A549 (cell line): ENCODE measurements at regions not wholly inside any gene's neighbourhood (a gene's known extent, or its start where the extent isn't known, plus 50 kb on each side); places are given as distances from the start of the nearest gene placed in this dataset.

Source experiments
- ATAC-seq, 2 experiments: fragments of 200-7000 bp in 1 of 2; fragments of >200 bp in 1 of 2; cut with Nextera tagmentation in 1 of 2; cut with Tn5 transposase in 1 of 2; 3 replicates each; pipeline versions ENCODE4 v1.8.0 to v1.9.1; 2018 to 2020; ENCODE audit warnings: mild to moderate bottlenecking in 1 of 2, moderate library complexity in 1 of 2
- CTCF ChIA-PET: fragments of 300-600 bp; sonication (Branson Sonifier 250); formaldehyde crosslinking; extraction: SDS; loops from one replicate; lab custom pipeline; 2021; ENCODE audit warnings: antibody characterized with exemption, inconsistent platforms; lab: Yijun Ruan, JAX
- POLR2A ChIA-PET: fragments of 350-600 bp; formaldehyde crosslinking; extraction: SDS; loops from one replicate; lab custom pipeline; 2021; ENCODE audit warnings: antibody characterized with exemption, inconsistent platforms; lab: Yijun Ruan, JAX
- DNase-seq, 2 experiments: peaks; one replicate each; pipeline versions ENCODE4 v3.0.0 to v3.0.0-alpha.2; 2011 to 2016; ENCODE audit warnings: low read depth in 1 of 2, low spot score in 1 of 2
- FAIRE-seq: peaks from 2 replicates; lab custom pipeline; 2011; peaks lifted over from hg19 to GRCh38; lab: Jason Lieb, UNC
- H3K27ac ChIP-seq, 2 experiments: fragments of >200 bp; sonication (Bioruptor Twin); formaldehyde crosslinking; 3 replicates each; pipeline ENCODE4 v1.5.1; 2016 to 2017
- H3K4me1 ChIP-seq: fragments of >200 bp; sonication (Bioruptor Twin); formaldehyde crosslinking; 3 replicates; pipeline ENCODE4 v1.6.1; 2016
- H3K4me2 ChIP-seq: fragments of >200 bp; sonication (Bioruptor Twin); formaldehyde crosslinking; 3 replicates; pipeline ENCODE4 v1.6.1; 2016
- H3K4me3 ChIP-seq: fragments of >200 bp; sonication (Bioruptor Twin); formaldehyde crosslinking; 3 replicates; pipeline ENCODE4 v1.5.1; 2016
- H3K9me3 ChIP-seq: fragments of >200 bp; sonication (Bioruptor Twin); formaldehyde crosslinking; 3 replicates; pipeline ENCODE4 v1.6.1; 2016
- BHLHE40 ChIP-seq: IDR thresholded peaks from 2 replicates; pipeline ENCODE4 v1.6.1; 2012; ENCODE audit warnings: low read depth, low read length, inconsistent platforms
- CBX2 ChIP-seq: fragments of 200-600 bp; sonication (generic); IDR thresholded peaks from 2 replicates; pipeline ENCODE4 v1.6.1; 2016; ENCODE audit warnings: low read depth, mild to moderate bottlenecking, borderline replicate concordance
- CEBPB ChIP-seq, 2 experiments: fragments of >200 bp in 1 of 2; sonication (Bioruptor Twin) in 1 of 2; formaldehyde crosslinking in 1 of 2; IDR thresholded peaks; 2 replicates each; pipeline ENCODE4 v1.6.1; 2012 to 2016
- CHD2 ChIP-seq: fragments of 150-350 bp; IDR thresholded peaks from 2 replicates; pipeline ENCODE4 v1.6.1; 2014; ENCODE audit warnings: low read length; ENCODE audit not compliant: partially characterized antibody
- E2F6 ChIP-seq: IDR thresholded peaks from 2 replicates; pipeline ENCODE4 v1.6.1; 2012; ENCODE audit warnings: low read depth, borderline replicate concordance
- EHMT2 ChIP-seq: fragments of 200-600 bp; sonication (generic); IDR thresholded peaks from 2 replicates; pipeline ENCODE4 v1.6.1; 2016; ENCODE audit warnings: antibody characterized with exemption, low read depth, mild to moderate bottlenecking, moderate library complexity
- EP300 ChIP-seq, 2 experiments: fragments of >200 bp; sonication (Bioruptor Twin); formaldehyde crosslinking; IDR thresholded peaks; 2 replicates in 1 of 2; 3 replicates in 1 of 2; pipeline ENCODE4 v1.6.1; 2016 to 2017
- FOSL2 ChIP-seq, 2 experiments: fragments of 450-650 bp in 1 of 2; fragments of >200 bp in 1 of 2; sonication (Bioruptor Twin) in 1 of 2; formaldehyde crosslinking; IDR thresholded peaks; 2 replicates each; pipeline versions ENCODE4 v1.5.0 to v1.6.1; 2016 to 2020; ENCODE audit warnings: mild to moderate bottlenecking in 1 of 2, moderate library complexity in 1 of 2
- FOXS1 ChIP-seq: fragments of 250-450 bp; sonication (Bioruptor Pico); IDR thresholded peaks from 2 replicates; pipeline ENCODE4 v1.5.0; 2020; ENCODE audit warnings: mild to moderate bottlenecking, moderate library complexity
- HOXB5 ChIP-seq: fragments of 250-450 bp; sonication (Bioruptor Pico); IDR thresholded peaks from 2 replicates; pipeline ENCODE4 v1.5.0; 2020; ENCODE audit warnings: mild to moderate bottlenecking, moderate library complexity
- JUN ChIP-seq, 2 experiments: fragments of >200 bp; sonication (Bioruptor Twin); formaldehyde crosslinking; IDR thresholded peaks; 2 replicates in 1 of 2; 3 replicates in 1 of 2; pipeline ENCODE4 v1.6.1; 2016 to 2017
- KDM1A ChIP-seq: fragments of 200-600 bp; sonication (generic); IDR thresholded peaks from 2 replicates; pipeline ENCODE4 v1.6.1; 2016; ENCODE audit warnings: low read depth, mild to moderate bottlenecking
- KDM5A ChIP-seq: fragments of 200-600 bp; sonication (generic); IDR thresholded peaks from 2 replicates; pipeline ENCODE4 v1.6.1; 2016; ENCODE audit warnings: antibody characterized with exemption, mild to moderate bottlenecking
- MAZ ChIP-seq: fragments of 150-350 bp; IDR thresholded peaks from 2 replicates; pipeline ENCODE4 v1.6.1; 2014; ENCODE audit warnings: antibody characterized with exemption, low read depth, low read length, borderline replicate concordance
- MYC ChIP-seq: IDR thresholded peaks from 2 replicates; pipeline ENCODE4 v1.6.1; 2012; ENCODE audit warnings: mild to moderate bottlenecking, inconsistent platforms, low read length, improper control_type of control experiment, borderline replicate concordance
- POLR2A ChIP-seq: IDR thresholded peaks from 2 replicates; pipeline ENCODE4 v1.6.1; 2012; ENCODE audit warnings: mild to moderate bottlenecking, low read length
- POLR2AphosphoS2 ChIP-seq: conservative IDR thresholded peaks from 2 replicates; pipeline ENCODE4 v1.6.1; 2012; ENCODE audit warnings: low read length, improper control_type of control experiment, inconsistent platforms
- RAD21 ChIP-seq, 2 experiments: fragments of >200 bp in 1 of 2; sonication (Bioruptor Twin) in 1 of 2; formaldehyde crosslinking in 1 of 2; IDR thresholded peaks in 1 of 2; conservative IDR thresholded peaks in 1 of 2; 2 replicates in 1 of 2; 3 replicates in 1 of 2; pipeline ENCODE4 v1.6.1; 2012 to 2018; ENCODE audit warnings: inconsistent platforms in 1 of 2
- RARB ChIP-seq: fragments of 250-450 bp; sonication (Bioruptor Pico); IDR thresholded peaks from 2 replicates; pipeline ENCODE4 v1.8.0; 2021; ENCODE audit warnings: mild to moderate bottlenecking, moderate library complexity
- SREBF2 ChIP-seq: fragments of 450-650 bp; IDR thresholded peaks from 2 replicates; pipeline ENCODE4 v1.6.1; 2014; ENCODE audit warnings: mild to moderate bottlenecking, moderate library complexity
- TP53 ChIP-seq: fragments of 250-450 bp; sonication (Bioruptor Pico); IDR thresholded peaks from 2 replicates; pipeline ENCODE4 v1.5.0; 2021; ENCODE audit warnings: mild to moderate bottlenecking, moderate library complexity
- WGBS: methylation state at CpG from one replicate; pipeline ENCODE4 v1.1.6; 2017; ENCODE audit errors: missing lambda C conversion rate; 5-methylcytosine and 5-hydroxymethylcytosine counted together
- TF ChIP-seq, protein P1 (sequence below): fragments of 250-450 bp; sonication (Bioruptor Pico); IDR thresholded peaks from 2 replicates; pipeline ENCODE4 v1.5.0; 2021; ENCODE audit warnings: mild to moderate bottlenecking, moderate library complexity, borderline replicate concordance
- TF ChIP-seq, protein P2 (sequence below): IDR thresholded peaks from 2 replicates; pipeline ENCODE4 v1.6.1; 2012

DNA sequence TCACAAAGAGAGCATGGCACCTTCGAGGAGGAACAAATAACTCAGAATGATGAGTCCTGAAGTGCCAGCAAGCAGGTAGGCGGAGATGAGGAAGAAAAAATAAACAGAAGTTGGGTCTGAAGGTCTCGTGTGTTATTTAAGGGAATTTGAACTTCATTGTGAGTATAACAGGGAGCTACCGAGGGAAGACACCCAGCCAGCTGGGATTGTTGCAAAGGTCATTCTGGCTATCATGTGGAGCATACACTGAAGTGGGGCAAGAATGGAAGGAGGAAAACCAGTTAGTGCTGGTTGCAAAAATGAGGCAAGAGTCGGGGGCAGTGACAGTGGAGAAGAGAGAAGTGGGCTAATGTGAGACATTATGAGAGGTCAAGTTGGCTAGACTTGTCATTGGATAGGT is 53.6 kb upstream of the RAP1A start:
- WGBS: 54% methylated on average over 5 of the region's 5 CpGs
- Histone ChIP-seq H3K4me2 (no peak overlapping the region), H3K4me3 (no peak overlapping the region), H3K27ac (no peak overlapping the region), H3K4me1 (peaks cover 10% of the 10 kb centered on the region), H3K9me3 (no peaks in the 10 kb centered on the region)
- ChIA-PET POLR2A (no interaction called here), CTCF (no interaction called here)
- FAIRE-seq (no peak), DNase-seq (no peak), ATAC-seq (no peak)
- TF ChIP-seq, protein P1, sequence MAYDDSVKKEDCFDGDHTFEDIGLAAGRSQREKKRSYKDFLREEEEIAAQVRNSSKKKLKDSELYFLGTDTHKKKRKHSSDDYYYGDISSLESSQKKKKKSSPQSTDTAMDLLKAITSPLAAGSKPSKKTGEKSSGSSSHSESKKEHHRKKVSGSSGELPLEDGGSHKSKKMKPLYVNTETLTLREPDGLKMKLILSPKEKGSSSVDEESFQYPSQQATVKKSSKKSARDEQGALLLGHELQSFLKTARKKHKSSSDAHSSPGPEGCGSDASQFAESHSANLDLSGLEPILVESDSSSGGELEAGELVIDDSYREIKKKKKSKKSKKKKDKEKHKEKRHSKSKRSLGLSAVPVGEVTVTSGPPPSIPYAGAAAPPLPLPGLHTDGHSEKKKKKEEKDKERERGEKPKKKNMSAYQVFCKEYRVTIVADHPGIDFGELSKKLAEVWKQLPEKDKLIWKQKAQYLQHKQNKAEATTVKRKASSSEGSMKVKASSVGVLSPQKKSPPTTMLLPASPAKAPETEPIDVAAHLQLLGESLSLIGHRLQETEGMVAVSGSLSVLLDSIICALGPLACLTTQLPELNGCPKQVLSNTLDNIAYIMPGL (CRISPR knock-in tag): no peak
- TF ChIP-seq E2F6: no peak
- TF ChIP-seq EP300 (IDR thresholded peaks at IDR 0.05): no peak
- TF ChIP-seq FOSL2 (IDR thresholded peaks at IDR 0.05): no peak
- no peak for TF ChIP-seq FOSL2 (CRISPR knock-in tag; IDR thresholded peaks at IDR 0.05)
- TF ChIP-seq EHMT2: no peak
- no peak for TF ChIP-seq BHLHE40
- TF ChIP-seq HOXB5 (CRISPR knock-in tag): no peak
- TF ChIP-seq TP53 (CRISPR knock-in tag): no peak
- no peak for TF ChIP-seq KDM5A
- TF ChIP-seq JUN (IDR thresholded peaks at IDR 0.05): no peak
- TF ChIP-seq FOXS1: no peak
- no peak for TF ChIP-seq CHD2
- TF ChIP-seq POLR2AphosphoS2: no peak
- no peak for TF ChIP-seq MAZ
- no peak for TF ChIP-seq SREBF2
- TF ChIP-seq POLR2A: no peak
- TF ChIP-seq RAD21 (conservative IDR thresholded peaks at IDR 0.05 in 1 of 2, IDR thresholded peaks at IDR 0.05 in 1 of 2): no peak

DNA sequence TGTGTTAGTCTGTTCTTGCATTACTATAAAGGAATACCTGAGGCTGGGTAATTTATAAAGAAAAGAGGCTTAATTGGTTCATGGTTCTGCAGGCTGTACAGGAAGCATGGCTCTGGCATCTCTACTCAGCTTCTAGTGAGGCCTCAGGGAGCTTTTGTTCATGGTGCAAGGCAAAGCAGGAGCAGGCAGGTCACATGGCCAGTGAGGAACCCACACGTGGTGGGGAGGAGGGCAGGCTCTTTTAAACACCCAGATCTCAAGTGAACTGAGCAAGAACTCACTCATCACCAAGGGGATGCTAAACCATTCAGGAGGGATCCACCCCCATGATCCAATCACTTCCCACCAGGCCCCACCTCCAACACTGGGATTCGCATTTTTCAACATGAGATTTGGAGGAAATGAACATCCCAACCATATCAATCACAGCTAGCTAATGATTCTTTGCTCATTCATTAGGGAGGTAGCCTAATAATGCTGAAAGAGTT is 51.4 kb upstream of the RAP1A start:
- no peak for DNase-seq
- no peak for FAIRE-seq
- Histone ChIP-seq H3K4me3 (no peak overlapping the region), H3K27ac (no peak overlapping the region), H3K4me2 (no peak overlapping the region), H3K4me1 (peaks cover 9% of the 10 kb centered on the region), H3K9me3 (no peaks in the 10 kb centered on the region)
- WGBS: 41% methylated on average over 2 of the region's 2 CpGs
- TF ChIP-seq TP53 (CRISPR knock-in tag) (no peak), CBX2 (no peak), HOXB5 (CRISPR knock-in tag) (no peak), KDM1A (no peak), MYC (no peak), POLR2A (no peak), CEBPB (IDR thresholded peaks at IDR 0.05) (no peak), RARB (CRISPR knock-in tag) (no peak), FOSL2 (IDR thresholded peaks at IDR 0.05) (no peak), FOSL2 (CRISPR knock-in tag; IDR thresholded peaks at IDR 0.05) (no peak)
- TF ChIP-seq, protein P2, sequence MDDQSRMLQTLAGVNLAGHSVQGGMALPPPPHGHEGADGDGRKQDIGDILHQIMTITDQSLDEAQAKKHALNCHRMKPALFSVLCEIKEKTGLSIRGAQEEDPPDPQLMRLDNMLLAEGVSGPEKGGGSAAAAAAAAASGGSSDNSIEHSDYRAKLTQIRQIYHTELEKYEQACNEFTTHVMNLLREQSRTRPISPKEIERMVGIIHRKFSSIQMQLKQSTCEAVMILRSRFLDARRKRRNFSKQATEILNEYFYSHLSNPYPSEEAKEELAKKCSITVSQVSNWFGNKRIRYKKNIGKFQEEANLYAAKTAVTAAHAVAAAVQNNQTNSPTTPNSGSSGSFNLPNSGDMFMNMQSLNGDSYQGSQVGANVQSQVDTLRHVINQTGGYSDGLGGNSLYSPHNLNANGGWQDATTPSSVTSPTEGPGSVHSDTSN: no peak
- ChIA-PET CTCF (interaction anchor here (1.5 kb wide), 1 partner anchor 60 kb away, joined by 6 read pairs; no protein-coding TSS in a partner anchor), POLR2A (no interaction called here)
- no peak for ATAC-seq
